Muscle of leg (tissue), 3 donors: ENCODE measurements at regions not wholly inside any gene's neighbourhood (a gene's known extent, or its start where the extent isn't known, plus 50 kb on each side); places are given as distances from the start of the nearest gene placed in this dataset.

Source experiments
- DNase-seq: peaks from one replicate; pipeline ENCODE4 v3.0.0; 2013
- H3K27ac ChIP-seq: one replicate; pipeline ENCODE4 v1.5.1; 2013; ENCODE audit warnings: mild to moderate bottlenecking, low read length, control low read depth
- H3K27me3 ChIP-seq: one replicate; pipeline ENCODE4 v1.6.1; 2013; ENCODE audit warnings: low read length; ENCODE audit not compliant: control insufficient read depth, insufficient read depth
- H3K36me3 ChIP-seq: one replicate; pipeline ENCODE4 v1.6.1; 2013; ENCODE audit warnings: low read length; ENCODE audit not compliant: control insufficient read depth, insufficient read depth
- H3K4me1 ChIP-seq: one replicate; pipeline ENCODE4 v1.6.1; 2013; ENCODE audit warnings: low read length; ENCODE audit not compliant: control insufficient read depth, insufficient read depth
- H3K4me3 ChIP-seq: one replicate; pipeline ENCODE4 v1.5.1; 2013; ENCODE audit warnings: low read length, control low read depth
- H3K9me3 ChIP-seq: replicated peaks from 2 replicates; pipeline ENCODE4 v1.6.1; 2013; ENCODE audit warnings: low read depth, low read length; ENCODE audit not compliant: control insufficient read depth
- WGBS: methylation state at CpG from one replicate; pipeline ENCODE4 v1.1.5; 2013; ENCODE audit warnings: missing lambda C conversion rate; ENCODE audit not compliant: insufficient coverage; 5-methylcytosine and 5-hydroxymethylcytosine counted together

- Histone ChIP-seq H3K27ac (no peak overlapping the region), H3K27me3 (no peaks in the 10 kb centered on the region), H3K36me3 (no peaks in the 10 kb centered on the region), H3K9me3 (no peaks in the 10 kb centered on the region), H3K4me1 (no peaks in the 10 kb centered on the region), H3K4me3 (no peak overlapping the region)
- DNase-seq = no peak
- 78% methylated on average over 4 of the region's 5 CpGs for WGBS
Measured at GRCh38 chr11:32226480-32226879, 135.6 kb downstream of the RCN1 start.

DNA sequence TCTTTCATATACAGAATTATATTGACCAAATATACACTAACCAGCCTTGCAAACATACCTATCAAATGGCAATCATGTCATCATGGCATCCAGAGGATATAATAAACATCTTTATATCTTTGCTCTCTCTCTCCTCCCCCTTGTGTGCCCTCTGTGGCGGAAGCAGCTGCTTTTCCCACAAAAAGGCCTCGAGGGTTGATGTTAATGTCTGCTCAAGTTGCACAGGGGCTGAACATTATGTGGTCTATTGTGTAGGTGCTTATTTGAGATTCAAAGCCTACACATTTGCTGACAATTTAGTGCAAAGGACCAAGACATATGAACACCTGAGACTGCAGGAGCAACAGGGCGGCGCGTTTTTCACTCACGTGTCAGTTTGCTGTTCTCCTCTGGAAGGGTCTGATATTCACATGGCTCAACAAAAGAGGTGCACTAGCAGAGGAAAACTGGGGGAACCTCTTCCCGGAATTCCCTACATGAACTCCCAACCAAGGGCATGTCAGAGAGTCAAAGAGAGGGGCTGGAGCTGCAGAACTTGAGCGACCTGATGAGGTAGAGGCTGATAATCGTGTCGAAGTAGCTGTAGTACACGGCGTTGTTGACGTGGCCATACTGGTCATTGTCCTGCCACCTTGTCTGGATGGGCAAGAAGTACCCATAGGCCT is 138.8 kb downstream of the RCN1 start:
- Histone ChIP-seq H3K4me3 (no peak overlapping the region), H3K4me1 (no peaks in the 10 kb centered on the region), H3K27ac (no peak overlapping the region), H3K27me3 (no peaks in the 10 kb centered on the region), H3K9me3 (no peaks in the 10 kb centered on the region), H3K36me3 (no peaks in the 10 kb centered on the region)
- no peak for DNase-seq
- WGBS = 90% methylated on average over 12 of the region's 13 CpGs

- no peak for DNase-seq
- Histone ChIP-seq H3K4me3 (no peak overlapping the region), H3K27me3 (no peaks in the 10 kb centered on the region), H3K36me3 (no peaks in the 10 kb centered on the region), H3K4me1 (no peaks in the 10 kb centered on the region), H3K9me3 (no peaks in the 10 kb centered on the region), H3K27ac (no peak overlapping the region)
- WGBS = no CpG with 5 or more reads among the region's 3 CpGs
Measured at GRCh38 chr11:32231909-32232493, 141.1 kb downstream of the RCN1 start.

DNA sequence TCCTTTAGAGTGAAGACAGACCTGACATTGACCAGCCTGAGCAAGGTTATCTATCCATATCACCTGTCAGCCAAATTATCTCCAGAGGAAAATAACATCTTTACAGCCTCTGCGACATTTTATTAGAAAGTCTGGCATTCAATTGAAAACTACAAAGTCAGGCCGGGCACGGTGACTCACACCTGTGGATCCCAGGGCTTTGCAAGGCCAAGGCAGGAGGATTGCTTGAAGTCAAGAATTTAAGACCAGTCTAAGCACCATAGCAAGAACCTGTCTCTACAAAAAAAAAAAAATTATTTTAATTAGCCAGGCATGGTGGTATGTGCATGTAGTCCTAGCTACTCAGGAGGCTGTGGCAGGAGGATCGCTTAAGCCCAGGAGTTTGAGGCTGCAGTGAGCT is 141.6 kb downstream of the RCN1 start:
- no peak for DNase-seq
- no peaks in the 10 kb centered on the region for H3K27me3 ChIP-seq
- no peaks in the 10 kb centered on the region for H3K36me3 ChIP-seq
- H3K4me1 ChIP-seq = no peaks in the 10 kb centered on the region
- H3K4me3 ChIP-seq = no peak overlapping the region
- no peak overlapping the region for H3K27ac ChIP-seq
- WGBS = 81% methylated on average over 4 of the region's 4 CpGs
- no peaks in the 10 kb centered on the region for H3K9me3 ChIP-seq

DNA sequence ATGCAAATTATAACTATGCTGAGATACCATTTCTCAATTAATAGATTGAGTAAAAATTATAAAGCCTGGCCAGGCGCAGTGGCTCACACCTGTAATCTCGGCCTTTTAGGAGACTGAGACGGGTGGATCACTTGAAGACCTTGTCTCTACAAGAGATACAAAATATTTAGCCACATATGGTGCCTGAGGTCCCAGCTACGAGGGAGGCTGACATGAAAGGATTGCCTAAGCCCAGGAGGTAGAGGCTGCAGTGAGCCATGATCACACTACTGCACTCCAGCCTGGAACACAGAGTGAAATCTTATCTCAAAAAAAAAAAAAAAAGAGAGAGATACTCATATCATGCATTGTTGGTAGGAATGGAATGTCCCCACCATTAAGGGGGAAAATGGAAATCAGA is 142.4 kb downstream of the RCN1 start:
- DNase-seq = no peak
- Histone ChIP-seq H3K27ac (no peak overlapping the region), H3K36me3 (no peaks in the 10 kb centered on the region), H3K9me3 (no peaks in the 10 kb centered on the region), H3K27me3 (no peaks in the 10 kb centered on the region), H3K4me1 (no peaks in the 10 kb centered on the region), H3K4me3 (no peak overlapping the region)
- WGBS = 100% methylated on average over 3 of the region's 4 CpGs

DNA sequence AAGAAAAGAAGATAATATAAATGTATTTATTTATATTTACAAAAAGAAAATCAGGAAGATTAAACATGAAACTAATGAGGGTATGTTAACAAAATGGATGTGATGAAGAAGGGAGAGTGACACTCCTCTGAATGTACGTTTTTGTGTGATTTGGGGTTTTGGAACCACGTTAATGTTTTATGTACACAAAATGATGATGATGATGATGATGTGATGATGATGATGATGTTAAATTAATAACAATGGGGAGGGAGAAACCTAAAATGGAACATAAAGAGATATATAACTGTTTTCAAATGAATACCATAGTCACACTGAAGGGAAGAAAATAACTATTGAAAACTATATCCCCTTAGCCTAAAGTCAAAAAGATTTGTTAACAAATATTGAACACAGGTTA is 143.1 kb downstream of the RCN1 start:
- Histone ChIP-seq H3K4me3 (no peak overlapping the region), H3K36me3 (no peaks in the 10 kb centered on the region), H3K4me1 (no peaks in the 10 kb centered on the region), H3K9me3 (no peaks in the 10 kb centered on the region), H3K27ac (no peak overlapping the region), H3K27me3 (no peaks in the 10 kb centered on the region)
- no CpG with 5 or more reads among the region's 2 CpGs for WGBS
- DNase-seq = no peak

- no peak overlapping the region for H3K4me3 ChIP-seq
- H3K27me3 ChIP-seq = no peaks in the 10 kb centered on the region
- H3K9me3 ChIP-seq = no peaks in the 10 kb centered on the region
- DNase-seq = no peak
- no peak overlapping the region for H3K27ac ChIP-seq
- no peaks in the 10 kb centered on the region for H3K36me3 ChIP-seq
- H3K4me1 ChIP-seq = no peaks in the 10 kb centered on the region
Measured at GRCh38 chr11:32244453-32244852, 153.6 kb downstream of the RCN1 start.

- DNase-seq = peak; percentile 4
- no peak overlapping the region for H3K27ac ChIP-seq
- no peaks in the 10 kb centered on the region for H3K36me3 ChIP-seq
- WGBS = no CpG with 5 or more reads among the region's 3 CpGs
- no peaks in the 10 kb centered on the region for H3K9me3 ChIP-seq
- no peaks in the 10 kb centered on the region for H3K4me1 ChIP-seq
- H3K27me3 ChIP-seq = no peaks in the 10 kb centered on the region
- no peak overlapping the region for H3K4me3 ChIP-seq
Measured at GRCh38 chr11:32253706-32254105, 162.8 kb downstream of the RCN1 start.

GRCh38 chr11:32255841-32256240 is 165.0 kb downstream of the RCN1 start:
- no peaks in the 10 kb centered on the region for H3K9me3 ChIP-seq
- DNase-seq = peak; percentile 64
- no peak overlapping the region for H3K4me3 ChIP-seq
- H3K27ac ChIP-seq = no peak overlapping the region
- WGBS = no CpG with 5 or more reads among the region's 8 CpGs
- no peaks in the 10 kb centered on the region for H3K4me1 ChIP-seq
- no peaks in the 10 kb centered on the region for H3K27me3 ChIP-seq
- H3K36me3 ChIP-seq = no peaks in the 10 kb centered on the region

GRCh38 chr11:32256466-32256865 is 165.6 kb downstream of the RCN1 start:
- Histone ChIP-seq H3K36me3 (no peaks in the 10 kb centered on the region), H3K9me3 (no peaks in the 10 kb centered on the region), H3K27ac (no peak overlapping the region), H3K27me3 (no peaks in the 10 kb centered on the region), H3K4me3 (no peak overlapping the region), H3K4me1 (no peaks in the 10 kb centered on the region)
- WGBS = no CpG with 5 or more reads among the region's 4 CpGs
- no peak for DNase-seq

DNA sequence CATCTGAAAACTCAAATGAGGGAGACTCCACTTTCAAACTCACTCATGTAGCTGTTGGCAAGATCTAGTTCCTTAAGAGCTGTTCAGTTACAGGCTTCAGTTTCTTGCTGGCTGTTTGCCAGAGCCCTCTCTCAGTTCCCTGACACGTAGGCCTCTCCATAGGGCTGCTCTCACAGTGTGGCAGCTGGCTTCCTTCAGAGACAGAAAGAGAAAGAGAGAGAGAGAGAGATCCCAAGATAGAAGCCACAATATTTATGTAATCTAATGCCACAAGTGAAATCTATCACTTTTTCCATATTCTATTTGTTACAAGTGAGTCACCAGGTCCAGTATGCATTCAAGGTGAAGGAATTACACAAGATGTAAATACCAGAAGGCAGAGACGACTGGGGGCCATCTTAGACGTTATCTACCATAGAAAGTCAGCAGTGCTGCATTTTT is 168.8 kb downstream of the RCN1 start:
- Histone ChIP-seq H3K27ac (no peak overlapping the region), H3K4me3 (no peak overlapping the region), H3K4me1 (no peaks in the 10 kb centered on the region), H3K36me3 (no peaks in the 10 kb centered on the region), H3K9me3 (no peaks in the 10 kb centered on the region), H3K27me3 (no peaks in the 10 kb centered on the region)
- 32% methylated on average over 2 of the region's 3 CpGs for WGBS
- peak; percentile 51 for DNase-seq
